HG03097 (cell line): ENCODE measurements at regions not wholly inside any gene's neighbourhood (a gene's known extent, or its start where the extent isn't known, plus 50 kb on each side); places are given as distances from the start of the nearest gene placed in this dataset.
"Not testable (repeated sequence)": the region's sequence is repeated elsewhere in the genome, so short reads cannot be mapped to it uniquely, and the experiment has no call there.

Experiments
- ATAC-seq: cut with Tn5 transposase; IDR thresholded peaks from one replicate; pipeline ENCODE4 v1.9.1; 2021; ENCODE audit not compliant: unreplicated experiment, low FRiP score

DNA sequence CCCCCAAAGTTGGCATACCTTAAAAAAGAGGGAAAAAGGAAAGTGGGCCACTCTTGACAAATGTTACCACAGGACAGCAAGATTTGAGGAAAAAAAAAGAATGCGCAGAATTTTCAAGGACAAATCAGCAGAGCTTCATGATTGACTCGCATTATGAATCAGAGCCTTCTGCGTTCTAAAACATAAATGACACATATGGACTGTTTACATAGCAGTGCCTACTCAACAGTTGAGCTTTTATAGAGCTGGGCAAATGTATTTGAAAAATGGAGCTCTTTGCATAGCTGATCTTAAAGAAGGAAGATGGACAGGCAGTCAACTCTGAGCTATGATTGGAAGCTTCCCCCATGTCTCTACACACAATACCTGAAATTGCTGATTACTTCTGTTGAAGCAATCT lies 213.2 kb upstream of the NT5E start:
- no peak for ATAC-seq

DNA sequence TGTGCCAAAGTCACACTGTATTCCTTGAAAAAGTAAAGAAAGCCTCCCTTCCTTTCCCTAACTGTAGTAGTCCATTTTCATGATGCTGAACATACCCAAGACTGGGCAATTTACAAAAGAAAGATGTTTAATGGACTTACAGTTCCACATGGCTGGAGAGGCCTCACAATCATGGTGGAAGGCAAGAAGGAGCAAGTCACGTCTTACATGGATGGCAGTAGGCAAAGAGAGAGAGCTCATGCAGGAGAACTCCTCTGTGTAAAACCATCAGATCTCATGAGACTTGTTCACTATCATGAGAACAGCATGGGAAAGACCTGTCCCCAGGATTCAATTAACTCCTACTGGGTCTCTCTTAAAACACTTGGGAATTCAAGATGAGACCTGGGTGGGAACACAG lies 222.5 kb upstream of the NT5E start:
- ATAC-seq = not testable (repeated sequence)

DNA sequence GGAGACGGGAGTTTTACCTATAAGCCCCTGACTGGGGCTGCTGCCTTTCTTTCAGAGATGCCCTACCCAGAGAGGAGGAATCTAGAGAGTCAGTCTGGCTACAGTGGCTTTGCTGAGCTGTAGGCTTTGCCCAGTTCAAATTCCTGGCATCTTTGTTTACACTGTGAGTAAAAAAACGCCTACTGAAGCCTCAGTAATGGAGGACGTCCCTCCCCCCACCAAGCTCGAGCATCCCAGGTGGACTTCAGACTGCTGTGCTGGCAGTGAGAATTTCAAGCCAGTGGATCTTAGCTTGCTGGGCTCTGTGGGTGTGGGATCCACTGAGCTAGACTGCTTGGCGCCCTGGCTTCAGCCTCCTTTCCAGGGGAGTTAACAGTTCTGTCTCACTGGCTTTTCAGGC lies 237.1 kb upstream of the NT5E start:
- not testable (repeated sequence) for ATAC-seq

DNA sequence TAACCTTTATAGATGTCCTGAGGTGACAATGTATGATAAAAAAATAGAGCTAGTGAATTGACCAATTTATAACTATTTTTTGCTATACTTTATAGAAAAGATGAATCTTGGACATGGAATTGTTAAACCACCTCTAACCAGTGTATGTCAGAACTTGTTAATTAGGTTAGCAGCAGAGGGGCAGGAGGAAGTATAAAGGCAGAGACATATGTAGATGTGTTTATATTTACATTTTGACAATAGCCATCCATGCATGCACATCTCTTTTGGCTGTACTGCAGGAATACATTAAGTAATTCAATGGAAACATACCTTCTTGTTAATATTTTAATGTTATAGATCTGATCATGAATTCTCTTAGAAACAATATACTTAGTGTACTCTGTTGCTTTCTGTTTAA lies 254.6 kb upstream of the NT5E start:
- ATAC-seq = no peak

DNA sequence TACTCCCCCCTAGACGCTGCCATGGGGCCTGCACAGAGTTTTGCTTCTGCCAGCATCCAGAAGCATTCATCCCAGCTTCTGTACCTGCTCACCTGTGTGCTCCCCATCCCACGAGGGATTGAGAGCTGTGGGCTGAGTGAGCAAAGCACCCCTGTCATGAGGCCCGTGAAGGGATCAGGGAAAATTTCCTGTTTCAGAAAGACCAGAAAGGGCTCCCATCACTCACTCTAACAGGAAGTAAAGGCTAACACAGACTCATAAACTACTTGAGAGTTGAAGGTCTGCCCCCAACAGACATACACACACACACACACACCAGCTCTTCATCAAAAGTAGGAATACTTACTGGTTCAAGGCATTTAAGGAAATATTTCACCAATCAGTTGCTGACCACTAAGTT lies 256.5 kb upstream of the NT5E start:
- ATAC-seq = no peak

DNA sequence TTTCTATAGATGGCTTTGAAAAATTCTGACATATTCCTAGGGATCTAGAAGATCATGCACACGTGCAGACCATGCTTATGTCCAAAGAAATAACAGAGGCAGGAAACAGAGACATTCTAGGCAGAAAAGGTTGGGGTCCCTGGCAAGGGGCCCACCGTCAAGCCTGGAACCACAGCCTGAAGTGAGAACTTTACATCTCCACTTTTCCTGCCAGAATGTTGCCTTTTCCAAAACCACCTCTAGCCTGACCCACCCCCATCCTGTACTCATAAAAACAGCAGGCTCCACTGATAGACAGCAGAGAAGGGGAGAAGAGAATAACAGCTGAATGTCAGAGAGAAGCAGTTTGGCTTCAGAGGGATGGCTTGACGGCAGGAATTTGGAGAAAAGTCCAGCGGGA lies 257.3 kb upstream of the NT5E start:
- ATAC-seq = no peak

DNA sequence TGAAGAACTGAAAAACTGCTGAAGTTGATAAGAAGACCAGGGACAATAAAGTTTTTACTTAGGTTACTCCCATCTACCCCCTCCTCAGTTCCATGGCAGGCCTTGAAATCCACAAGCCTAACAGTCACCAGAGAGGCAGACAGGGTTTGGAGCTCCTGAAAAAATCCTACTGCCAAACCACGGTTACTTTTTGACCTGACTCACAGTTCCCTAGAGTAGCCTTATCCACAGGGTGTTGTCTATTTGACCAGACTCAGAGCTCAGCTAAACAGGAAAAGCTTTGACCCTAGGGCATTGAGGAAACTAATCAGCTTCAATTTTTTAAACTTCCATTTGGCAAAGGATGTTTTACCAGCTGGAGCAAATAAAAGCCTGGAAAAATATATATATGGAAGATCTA lies 257.7 kb upstream of the NT5E start:
- no peak for ATAC-seq

DNA sequence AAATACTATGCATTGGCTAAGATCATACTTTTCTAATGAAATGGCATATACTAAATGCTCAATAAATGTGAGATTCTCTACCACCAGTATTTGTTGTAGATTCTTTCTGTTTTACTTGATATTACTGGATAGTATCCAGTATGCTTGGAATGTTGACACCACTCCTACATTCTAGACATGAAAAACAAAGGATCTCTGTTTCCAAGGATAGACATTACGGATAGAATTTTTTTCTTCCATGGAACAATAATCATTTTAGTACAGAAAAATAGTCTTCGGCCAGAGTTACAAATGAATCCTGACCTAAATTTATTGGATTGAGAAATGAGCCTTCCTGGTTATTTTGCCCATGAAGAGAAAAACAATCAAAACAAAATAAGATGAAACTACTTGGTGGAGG lies 258.2 kb upstream of the NT5E start:
- no peak for ATAC-seq

DNA sequence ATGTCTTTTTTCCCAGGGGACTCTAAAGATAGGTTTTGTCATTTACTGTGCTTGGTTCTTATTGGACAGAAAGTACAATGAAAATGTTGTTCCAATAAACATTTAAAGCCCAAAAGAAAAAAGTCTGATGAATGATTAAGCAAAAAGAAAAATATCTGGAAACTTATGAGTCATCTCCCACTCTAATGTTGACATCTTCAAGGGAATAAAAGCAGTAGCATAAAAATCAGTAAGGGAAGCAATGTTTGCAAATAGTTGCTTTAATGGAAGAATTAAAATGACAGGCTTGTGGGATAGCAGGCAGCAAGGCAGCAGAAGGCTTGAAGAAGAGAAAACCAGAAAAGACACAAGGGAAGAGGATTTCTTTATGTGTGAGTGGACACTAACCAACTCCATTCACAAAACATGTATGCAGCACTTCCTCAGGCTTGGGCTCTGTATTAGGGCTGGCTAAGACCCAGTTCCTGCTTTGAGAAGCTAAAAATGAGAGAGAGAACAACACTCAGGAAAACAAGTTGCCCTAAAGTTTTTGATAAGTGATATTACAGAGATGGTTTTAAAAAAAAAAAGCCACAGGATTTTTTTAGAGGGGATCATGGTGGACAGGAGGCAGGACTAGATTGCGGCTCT lies 263.2 kb upstream of the NT5E start:
- no peak for ATAC-seq

DNA sequence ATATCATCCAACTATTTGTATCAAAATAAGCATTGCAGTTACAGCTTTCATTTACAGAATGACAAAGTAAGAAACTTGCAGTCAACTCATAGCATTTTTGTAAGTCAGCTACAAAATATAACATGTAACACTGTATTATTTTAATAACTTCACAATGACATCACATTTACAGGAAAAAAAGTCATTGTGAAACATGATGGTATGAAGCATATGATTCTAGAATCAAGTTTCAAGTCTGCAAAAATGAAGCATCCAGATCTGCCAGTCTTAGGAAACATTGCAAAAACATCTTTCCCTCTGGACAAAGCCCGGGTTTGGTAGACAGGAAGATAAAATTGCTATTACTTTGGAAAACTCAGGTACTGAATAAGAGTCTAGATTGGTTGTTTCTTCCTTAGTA lies 263.9 kb upstream of the NT5E start:
- no peak for ATAC-seq

DNA sequence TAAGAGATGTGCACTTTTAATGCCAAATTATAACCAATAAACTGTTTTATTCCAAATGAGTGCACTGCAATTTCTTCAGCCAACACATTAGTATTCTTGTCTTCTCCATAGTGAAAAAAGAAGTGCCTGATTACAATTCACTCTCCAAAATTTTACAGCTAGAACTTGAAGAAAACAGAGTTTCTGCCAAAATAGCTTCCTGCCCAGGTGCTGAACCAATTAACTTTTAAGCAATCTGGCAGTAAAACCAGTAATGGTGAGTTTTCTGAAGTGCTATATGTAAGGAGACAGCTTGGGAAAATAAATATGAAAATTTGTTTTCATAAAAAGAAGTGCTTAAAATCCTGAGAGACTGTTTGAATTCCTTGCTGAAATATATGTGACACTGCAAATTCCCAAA lies 266.0 kb upstream of the NT5E start:
- no peak for ATAC-seq

DNA sequence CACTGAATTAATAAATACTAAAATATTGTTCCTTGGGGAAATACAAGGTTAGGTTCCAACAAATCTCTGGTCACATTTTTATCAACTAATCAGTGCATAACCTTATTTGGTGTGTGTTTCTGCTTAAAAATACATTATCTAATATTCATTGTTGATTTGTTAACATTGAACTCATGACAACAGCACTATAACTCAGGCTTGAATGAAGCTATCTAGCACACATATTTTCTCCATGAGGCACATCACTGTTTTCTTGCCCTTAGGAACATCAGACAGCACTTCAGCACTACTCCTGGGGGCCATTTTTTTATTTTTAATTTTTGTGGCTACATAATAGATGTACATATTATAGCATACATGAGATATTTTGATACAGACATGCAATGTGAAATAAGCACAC lies 277.2 kb upstream of the NT5E start:
- no peak for ATAC-seq

DNA sequence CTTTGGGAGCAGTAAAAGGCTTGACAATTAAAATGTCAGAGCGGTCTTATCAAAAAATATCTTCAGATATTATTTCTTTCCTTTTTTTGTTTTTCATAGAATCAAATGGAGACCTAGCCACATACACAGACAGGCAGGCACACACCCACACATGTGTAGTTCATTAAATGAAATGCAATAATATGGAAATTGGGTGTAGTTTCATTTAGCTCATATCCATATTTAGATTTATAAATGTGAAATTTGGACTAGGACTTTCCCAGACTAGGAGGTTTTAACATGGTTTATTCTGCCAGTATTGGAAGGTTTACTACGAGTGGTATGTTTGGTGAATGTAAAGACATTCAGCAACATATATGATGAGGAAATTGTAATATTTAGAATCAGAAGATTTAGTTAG lies 277.7 kb upstream of the NT5E start:
- no peak for ATAC-seq

DNA sequence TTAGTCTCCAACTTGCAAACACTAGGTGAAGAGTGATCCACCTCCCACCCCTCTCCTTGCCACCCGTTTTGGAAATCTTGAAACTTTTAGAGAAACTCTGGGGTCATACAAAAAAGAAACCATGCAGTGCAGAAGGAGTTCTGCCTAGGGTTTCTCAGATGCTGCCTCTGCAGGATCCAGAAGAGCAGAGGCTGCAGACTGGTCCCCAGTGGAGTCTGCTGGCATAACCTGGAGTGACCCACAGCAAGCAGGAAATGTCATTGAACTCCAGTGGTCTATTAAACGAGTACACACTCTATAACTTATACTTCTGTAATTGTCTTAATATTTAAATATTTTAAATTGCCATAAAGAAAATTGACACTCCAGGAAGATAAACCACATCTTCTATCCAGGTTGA lies 280.7 kb upstream of the NT5E start:
- no peak for ATAC-seq

DNA sequence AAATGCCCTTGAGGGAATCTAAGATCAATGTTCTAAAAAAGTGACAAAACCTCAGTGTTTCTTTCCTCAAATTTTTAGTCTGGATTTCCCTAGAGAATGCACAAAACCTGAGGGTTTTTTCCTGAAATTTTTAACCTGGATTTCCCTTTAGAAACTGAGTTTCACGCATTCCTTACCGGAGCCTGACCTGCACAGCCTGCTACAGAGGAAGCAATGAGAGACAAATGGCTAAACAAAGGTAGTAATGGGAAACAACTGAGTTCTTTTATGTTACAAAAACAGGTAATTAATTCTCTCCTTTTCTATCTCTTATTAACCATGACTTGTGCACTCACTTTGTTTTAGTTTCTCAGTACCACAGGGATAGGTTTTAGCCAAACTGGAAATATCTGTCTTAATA lies 281.7 kb upstream of the NT5E start:
- no peak for ATAC-seq

DNA sequence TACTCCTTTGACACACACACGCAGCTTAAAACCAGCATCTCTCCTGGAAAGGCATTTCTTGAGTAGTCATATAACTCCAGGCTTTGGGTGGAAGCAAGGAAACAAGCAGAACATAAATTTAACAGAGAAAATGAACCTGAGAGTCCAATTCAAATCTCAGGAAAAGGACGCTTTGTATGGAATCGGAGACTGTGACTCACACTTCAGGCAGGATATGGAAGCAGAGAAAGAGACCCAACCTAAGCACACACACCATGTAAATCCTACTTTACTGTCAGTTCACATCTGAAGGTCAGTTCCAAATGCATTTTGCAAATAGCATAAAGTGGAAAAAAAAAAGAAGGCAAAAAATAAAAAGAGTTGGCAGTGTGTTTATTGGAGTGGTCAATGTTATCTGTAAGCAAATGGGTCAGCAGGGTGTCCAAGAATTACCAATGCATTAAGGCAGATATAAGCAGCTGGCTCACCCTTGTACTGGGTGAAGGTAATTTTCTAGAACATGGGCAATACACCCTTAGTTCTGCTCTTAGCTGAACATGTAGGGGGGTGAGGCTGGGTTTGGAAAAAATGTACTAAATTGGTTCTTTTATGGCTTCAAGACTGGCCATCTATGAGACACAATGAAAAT lies 283.7 kb upstream of the NT5E start:
- ATAC-seq = no peak

DNA sequence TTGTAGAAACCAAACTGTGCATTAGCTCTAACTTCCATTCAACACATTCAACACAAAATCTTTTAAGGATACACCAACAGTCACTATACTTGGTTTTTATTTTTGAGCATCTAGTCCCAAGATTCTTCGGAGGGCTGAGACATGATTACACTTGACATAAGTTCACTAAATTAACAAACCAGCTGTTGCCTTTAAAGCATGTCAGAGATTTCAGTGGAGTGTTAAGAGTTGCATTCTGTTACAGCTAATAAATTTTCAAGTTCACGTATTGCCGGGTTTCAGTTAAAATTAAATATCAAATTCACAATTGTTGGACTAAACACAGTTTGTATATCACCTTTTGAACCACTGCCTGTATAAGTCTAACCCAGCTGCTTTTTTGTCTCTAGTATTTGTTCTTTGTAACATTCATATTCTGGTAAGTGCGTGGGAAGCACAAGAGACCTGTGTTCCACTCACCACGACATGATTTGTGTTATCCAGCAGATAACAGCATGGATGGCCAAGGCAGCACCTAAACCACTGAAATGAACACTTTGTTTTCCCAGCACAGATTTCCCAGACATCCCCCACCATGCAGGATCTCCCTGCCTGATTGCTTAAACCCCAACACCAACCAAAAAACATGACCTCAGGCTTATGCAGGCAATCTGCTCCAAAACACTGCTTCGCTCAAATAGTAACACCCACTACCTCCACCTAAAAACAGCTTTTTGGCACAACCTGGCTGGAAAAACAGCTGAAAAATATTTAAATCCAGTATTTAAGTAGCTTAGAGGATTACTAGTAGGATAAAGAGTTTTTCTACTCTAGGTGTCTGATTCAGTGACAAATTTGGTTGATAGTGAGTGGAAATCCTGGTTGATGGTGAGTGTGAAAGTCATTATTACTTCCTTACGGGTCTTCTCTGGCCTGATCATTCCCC lies 286.5 kb upstream of the NT5E start:
- no peak for ATAC-seq

DNA sequence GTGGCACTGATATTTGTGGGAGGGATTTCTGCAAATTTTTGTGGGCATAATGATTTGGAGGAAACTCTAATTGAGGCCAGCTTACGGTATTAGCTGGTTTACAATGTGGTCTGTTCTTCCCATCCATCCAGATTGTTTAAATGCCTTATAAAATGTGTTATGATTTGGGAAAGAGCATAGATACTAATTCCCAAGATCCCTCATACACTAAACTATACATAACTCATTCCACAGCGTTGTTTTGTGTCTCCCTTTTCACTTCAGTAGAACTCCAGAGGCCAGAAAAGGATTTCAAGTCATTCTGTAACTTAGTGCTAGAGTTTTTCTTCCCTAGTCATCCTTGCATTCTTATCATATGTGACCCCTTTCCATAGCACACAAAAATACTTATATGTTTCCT lies 292.6 kb upstream of the NT5E start:
- ATAC-seq = no peak

DNA sequence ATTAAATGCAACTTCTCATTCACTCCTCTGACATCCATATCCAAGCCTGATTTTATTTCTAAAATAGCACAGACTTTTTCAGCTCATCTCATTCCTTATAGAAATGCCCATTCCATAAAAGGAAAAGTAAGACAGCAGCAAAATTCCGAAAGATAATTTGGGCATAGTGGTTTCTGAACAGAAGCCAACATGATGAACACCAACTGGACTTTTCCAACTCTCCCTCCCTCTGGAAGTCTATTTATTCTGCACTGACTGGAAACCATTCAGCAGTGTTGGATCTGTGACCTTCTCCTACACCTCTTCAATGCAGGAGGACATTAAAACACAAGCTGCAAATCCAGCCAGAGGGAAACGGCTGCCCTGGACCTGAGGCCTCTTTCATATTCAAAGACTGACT lies 306.2 kb upstream of the NT5E start:
- no peak for ATAC-seq

DNA sequence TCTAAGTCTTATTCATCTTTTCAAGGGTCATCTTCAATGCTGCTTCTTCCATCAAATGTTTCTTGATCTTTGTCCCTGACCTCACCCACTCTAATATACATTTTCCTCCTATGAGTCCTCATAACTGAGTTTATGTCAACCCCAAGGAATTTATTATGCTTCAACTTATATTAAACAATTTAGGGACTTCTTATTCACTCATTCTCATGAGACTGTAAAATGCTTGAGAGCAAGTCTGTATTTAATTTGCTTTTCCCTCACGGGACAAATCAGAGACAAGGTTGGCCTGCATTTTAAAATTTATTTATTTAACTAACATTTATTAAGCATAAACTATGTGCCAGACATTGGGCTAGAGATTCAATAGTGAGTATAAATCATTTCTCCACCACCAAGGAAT lies 312.0 kb upstream of the NT5E start:
- no peak for ATAC-seq

DNA sequence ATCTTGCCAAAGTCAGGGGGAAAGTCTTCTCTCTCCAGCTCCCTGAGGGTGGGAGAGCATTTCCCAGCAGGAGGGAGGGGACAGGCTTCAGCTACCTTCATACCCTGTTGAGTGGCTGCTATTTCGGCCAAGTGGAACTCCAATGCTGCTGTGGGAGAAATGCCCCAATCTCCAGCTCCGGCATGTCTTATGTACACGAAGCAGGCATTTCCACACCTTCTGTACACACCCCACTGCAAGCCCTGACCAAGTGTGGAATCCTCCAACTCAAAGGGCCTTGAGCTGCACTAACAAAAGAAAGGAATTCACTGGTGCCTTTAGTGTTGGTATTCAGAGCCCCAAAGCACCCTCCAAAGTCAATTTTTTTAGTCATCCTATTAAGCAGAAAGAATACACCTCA lies 313.6 kb upstream of the NT5E start:
- ATAC-seq = no peak
